ENCODE measurements at regions not wholly inside any gene's neighbourhood (a gene's known extent, or its start where the extent isn't known, plus 50 kb on each side); places are given as distances from the start of the nearest gene placed in this dataset.
"Not testable (repeated sequence)": the region's sequence is repeated elsewhere in the genome, so short reads cannot be mapped to it uniquely, and the experiment has no call there.

DNA sequence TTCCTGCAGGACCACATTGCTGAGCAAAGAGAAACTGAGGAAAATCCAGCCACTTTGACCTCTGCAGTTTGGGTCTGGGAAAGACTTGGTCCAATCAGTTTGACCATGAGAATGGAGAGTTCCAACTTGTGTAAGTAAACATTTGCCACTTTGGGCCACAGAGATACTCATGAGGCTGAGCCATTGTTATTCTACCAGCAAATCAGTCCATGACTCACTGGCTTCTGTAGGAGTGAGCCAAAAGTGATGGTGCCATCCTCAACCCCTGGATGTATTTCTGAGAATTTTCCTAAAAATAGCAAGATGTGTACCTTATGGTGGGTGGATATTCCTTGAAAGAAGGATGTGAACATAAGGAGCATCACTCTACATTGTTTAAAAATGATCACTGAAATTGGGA lies 192.9 kb upstream of the OR4E1 start:
- DNase-seq, result no peak
- Histone ChIP-seq H3K27me3 (ENCODE audit: insufficient read depth, low read depth, severe bottlenecking) (peaks cover 46% of the 10 kb centered on the region), H3K9me3 (ENCODE audit: severe bottlenecking) (peaks cover 2% of the 10 kb centered on the region), H3K36me3 (no peaks in the 10 kb centered on the region), H3K4me3 (ENCODE audit: low read depth, low read length) (no peak overlapping the region), H3K27ac (no peak overlapping the region)
- TF ChIP-seq, protein P1, sequence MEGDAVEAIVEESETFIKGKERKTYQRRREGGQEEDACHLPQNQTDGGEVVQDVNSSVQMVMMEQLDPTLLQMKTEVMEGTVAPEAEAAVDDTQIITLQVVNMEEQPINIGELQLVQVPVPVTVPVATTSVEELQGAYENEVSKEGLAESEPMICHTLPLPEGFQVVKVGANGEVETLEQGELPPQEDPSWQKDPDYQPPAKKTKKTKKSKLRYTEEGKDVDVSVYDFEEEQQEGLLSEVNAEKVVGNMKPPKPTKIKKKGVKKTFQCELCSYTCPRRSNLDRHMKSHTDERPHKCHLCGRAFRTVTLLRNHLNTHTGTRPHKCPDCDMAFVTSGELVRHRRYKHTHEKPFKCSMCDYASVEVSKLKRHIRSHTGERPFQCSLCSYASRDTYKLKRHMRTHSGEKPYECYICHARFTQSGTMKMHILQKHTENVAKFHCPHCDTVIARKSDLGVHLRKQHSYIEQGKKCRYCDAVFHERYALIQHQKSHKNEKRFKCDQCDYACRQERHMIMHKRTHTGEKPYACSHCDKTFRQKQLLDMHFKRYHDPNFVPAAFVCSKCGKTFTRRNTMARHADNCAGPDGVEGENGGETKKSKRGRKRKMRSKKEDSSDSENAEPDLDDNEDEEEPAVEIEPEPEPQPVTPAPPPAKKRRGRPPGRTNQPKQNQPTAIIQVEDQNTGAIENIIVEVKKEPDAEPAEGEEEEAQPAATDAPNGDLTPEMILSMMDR (IDR thresholded peaks at IDR 0.05; ENCODE audit: low read depth, low read length), result no peak

DNA sequence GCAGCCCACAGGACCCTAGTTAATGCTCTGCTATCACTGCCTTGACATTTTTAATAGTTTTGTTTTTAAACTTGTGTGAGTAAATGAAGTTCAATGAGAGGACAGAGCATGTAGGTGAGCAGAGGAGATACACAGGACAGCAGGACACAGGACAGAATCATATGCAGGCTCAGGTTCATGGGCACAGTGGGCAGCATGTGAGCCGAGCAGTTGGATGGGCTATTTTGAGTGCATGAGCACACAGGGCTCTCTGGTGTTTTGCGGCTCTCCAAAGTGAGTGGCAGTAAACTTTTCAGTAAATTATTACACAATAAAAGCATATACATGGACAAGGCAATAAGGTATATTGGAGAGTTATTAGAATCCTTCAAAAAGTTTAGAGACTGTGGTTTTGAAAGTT lies 189.7 kb upstream of the OR4E1 start:
- TF ChIP-seq, protein P1 (IDR thresholded peaks at IDR 0.05; ENCODE audit: low read depth, low read length), result no peak
- H3K27me3 ChIP-seq (ENCODE audit: insufficient read depth, low read depth, severe bottlenecking), result peaks cover 48% of the 10 kb centered on the region
- no peak for DNase-seq
- no peaks in the 10 kb centered on the region for H3K9me3 ChIP-seq (ENCODE audit: severe bottlenecking)
- no peaks in the 10 kb centered on the region for H3K36me3 ChIP-seq
- H3K4me3 ChIP-seq (ENCODE audit: low read depth, low read length), result no peak overlapping the region
- H3K27ac ChIP-seq, result no peak overlapping the region

DNA sequence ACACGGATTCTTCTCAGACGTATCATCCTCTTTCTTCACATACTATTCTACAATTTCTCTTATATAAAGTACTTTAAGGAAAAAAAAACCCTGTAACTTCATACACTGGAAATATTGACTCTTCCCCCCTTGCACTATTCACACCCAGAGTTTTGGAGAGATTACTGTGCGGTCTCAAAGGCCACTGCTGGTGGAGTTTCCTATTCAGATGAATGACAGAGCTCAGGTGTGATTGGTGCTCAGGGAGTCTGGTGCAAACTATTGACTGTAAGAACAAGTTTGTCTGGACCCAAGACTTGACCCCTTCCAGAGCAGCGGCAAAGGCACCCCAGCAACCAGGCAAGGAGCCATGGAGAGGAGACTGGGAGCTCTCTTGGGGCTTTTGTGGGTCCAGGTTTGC lies 187.5 kb upstream of the OR4E1 start:
- no peak for DNase-seq
- no peak overlapping the region for H3K4me3 ChIP-seq (ENCODE audit: low read depth, low read length)
- no peaks in the 10 kb centered on the region for H3K9me3 ChIP-seq (ENCODE audit: severe bottlenecking)
- no peaks in the 10 kb centered on the region for H3K36me3 ChIP-seq
- H3K27me3 ChIP-seq (ENCODE audit: insufficient read depth, low read depth, severe bottlenecking), result peaks cover 60% of the 10 kb centered on the region
- TF ChIP-seq, protein P1 (IDR thresholded peaks at IDR 0.05; ENCODE audit: low read depth, low read length), result no peak
- no peak overlapping the region for H3K27ac ChIP-seq

DNA sequence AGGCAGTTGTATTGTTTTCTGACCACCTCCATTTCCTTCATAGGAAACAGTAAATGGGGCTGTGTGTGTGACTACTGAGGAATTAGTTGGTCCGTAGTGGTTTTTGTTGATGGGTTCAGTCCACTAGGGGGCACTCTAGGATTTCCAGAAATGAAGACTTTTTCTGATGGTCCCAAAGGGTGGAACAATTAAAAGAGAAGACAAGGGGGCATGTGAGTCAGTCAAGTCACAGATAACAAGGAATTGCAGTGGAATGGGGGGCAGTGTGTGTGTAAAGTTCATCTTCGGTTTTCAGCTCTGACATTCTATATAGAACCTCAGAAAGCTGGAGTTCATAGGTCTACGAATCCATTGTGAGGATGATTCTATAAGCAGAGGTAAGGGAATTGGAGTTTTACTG lies 186.6 kb upstream of the OR4E1 start:
- Histone ChIP-seq H3K27ac (no peak overlapping the region), H3K27me3 (ENCODE audit: insufficient read depth, low read depth, severe bottlenecking) (peaks cover 59% of the 10 kb centered on the region), H3K9me3 (ENCODE audit: severe bottlenecking) (no peaks in the 10 kb centered on the region), H3K36me3 (no peaks in the 10 kb centered on the region), H3K4me3 (ENCODE audit: low read depth, low read length) (no peak overlapping the region)
- DNase-seq, result peak; percentile 9
- TF ChIP-seq, protein P1 (IDR thresholded peaks at IDR 0.05; ENCODE audit: low read depth, low read length), result peak; percentile 39

DNA sequence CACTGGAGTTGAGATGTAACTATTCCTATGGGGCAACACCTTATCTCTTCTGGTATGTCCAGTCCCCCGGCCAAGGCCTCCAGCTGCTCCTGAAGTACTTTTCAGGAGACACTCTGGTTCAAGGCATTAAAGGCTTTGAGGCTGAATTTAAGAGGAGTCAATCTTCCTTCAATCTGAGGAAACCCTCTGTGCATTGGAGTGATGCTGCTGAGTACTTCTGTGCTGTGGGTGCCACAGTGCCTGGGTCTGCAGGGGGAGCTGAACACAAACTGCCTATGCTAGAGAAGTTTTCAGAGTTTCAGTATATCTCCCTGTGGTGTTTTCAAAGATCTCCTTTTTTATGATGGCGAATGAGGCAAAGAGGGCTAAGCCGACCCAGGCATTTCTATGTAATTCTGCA lies 179.2 kb upstream of the OR4E1 start:
- TF ChIP-seq, protein P1 (IDR thresholded peaks at IDR 0.05; ENCODE audit: low read depth, low read length), result no peak
- DNase-seq, result no peak
- no peaks in the 10 kb centered on the region for H3K9me3 ChIP-seq (ENCODE audit: severe bottlenecking)
- H3K27me3 ChIP-seq (ENCODE audit: insufficient read depth, low read depth, severe bottlenecking), result peaks cover 68% of the 10 kb centered on the region
- no peaks in the 10 kb centered on the region for H3K36me3 ChIP-seq
- H3K27ac ChIP-seq, result no peak overlapping the region
- no peak overlapping the region for H3K4me3 ChIP-seq (ENCODE audit: low read depth, low read length)

DNA sequence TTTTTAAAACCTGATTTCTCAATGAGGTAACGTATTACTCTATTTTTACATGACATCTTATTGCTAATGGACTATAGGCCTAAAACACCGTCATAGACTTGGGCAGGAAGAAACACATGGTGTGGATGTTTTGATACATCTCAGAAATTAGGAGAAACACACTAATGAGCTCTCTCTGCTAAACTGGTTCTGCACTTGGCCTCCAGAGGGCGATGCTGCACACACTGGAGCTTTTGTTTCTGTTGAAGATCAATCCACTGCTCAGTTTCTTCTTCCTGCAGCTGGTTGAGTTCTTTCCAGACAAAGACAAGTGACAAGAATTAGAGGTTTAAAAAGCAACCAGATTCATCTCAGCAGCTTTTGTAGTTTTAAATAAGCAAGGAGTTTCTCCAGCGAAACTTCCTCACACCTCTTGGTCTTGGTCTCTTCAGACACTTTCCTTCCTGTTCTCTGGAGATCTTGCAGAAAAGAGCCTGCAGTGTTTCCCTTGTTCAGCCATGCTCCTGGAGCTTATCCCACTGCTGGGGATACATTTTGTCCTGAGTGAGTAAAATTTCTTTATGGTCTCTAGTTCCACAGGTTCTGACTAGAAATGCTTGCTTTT lies 178.5 kb upstream of the OR4E1 start:
- Histone ChIP-seq H3K27me3 (ENCODE audit: insufficient read depth, low read depth, severe bottlenecking) (peaks cover 62% of the 10 kb centered on the region), H3K4me3 (ENCODE audit: low read depth, low read length) (no peak overlapping the region), H3K36me3 (no peaks in the 10 kb centered on the region), H3K9me3 (ENCODE audit: severe bottlenecking) (no peaks in the 10 kb centered on the region), H3K27ac (no peak overlapping the region)
- peak; percentile 19 for DNase-seq
- TF ChIP-seq, protein P1 (IDR thresholded peaks at IDR 0.05; ENCODE audit: low read depth, low read length), result peak; percentile 79

DNA sequence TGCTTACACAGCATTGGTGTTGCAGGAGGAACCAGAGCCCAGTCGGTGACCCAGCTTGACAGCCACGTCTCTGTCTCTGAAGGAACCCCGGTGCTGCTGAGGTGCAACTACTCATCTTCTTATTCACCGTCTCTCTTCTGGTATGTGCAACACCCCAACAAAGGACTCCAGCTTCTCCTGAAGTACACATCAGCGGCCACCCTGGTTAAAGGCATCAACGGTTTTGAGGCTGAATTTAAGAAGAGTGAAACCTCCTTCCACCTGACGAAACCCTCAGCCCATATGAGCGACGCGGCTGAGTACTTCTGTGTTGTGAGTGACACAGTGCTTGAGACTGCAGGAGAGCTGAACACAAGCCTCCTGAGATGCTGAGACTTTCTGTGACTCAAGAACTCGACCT lies 173.3 kb upstream of the OR4E1 start:
- not testable (repeated sequence) for H3K36me3 ChIP-seq; H3K9me3 ChIP-seq (ENCODE audit: severe bottlenecking); DNase-seq; H3K27ac ChIP-seq; H3K4me3 ChIP-seq (ENCODE audit: low read depth, low read length)
- peaks cover 31% of the 10 kb centered on the region for H3K27me3 ChIP-seq (ENCODE audit: insufficient read depth, low read depth, severe bottlenecking)
